SK-N-SH treated with all-trans-retinoic acid at 6 μM for 48 hours (cell line): ENCODE measurements at regions not wholly inside any gene's neighbourhood (a gene's known extent, or its start where the extent isn't known, plus 50 kb on each side); places are given as distances from the start of the nearest gene placed in this dataset.

Experiments used
- ATAC-seq: fragments of 200-7000 bp; cut with Tn5 transposase; 3 replicates; pipeline ENCODE4 v1.9.1; 2020; ENCODE audit warnings: mild to moderate bottlenecking, moderate library complexity
- ARNTL ChIP-seq: fragments of 450-650 bp; formaldehyde crosslinking; IDR thresholded peaks from 2 replicates; pipeline ENCODE4 v1.5.0; 2020; ENCODE audit warnings: low read depth, mild to moderate bottlenecking, moderate library complexity, borderline replicate concordance
- BACH2 ChIP-seq: fragments of 250-450 bp; sonication (Bioruptor Pico); IDR thresholded peaks from 2 replicates; pipeline ENCODE4 v1.9.0; 2021; ENCODE audit warnings: mild to moderate bottlenecking, borderline replicate concordance
- CSDC2 ChIP-seq: fragments of 250-450 bp; sonication (Bioruptor Pico); IDR thresholded peaks from 2 replicates; pipeline ENCODE4 v1.5.0; 2020; ENCODE audit warnings: mild to moderate bottlenecking, moderate library complexity
- ESRRG ChIP-seq: fragments of 250-450 bp; sonication (Bioruptor Pico); IDR thresholded peaks from 2 replicates; pipeline ENCODE4 v1.6.1; 2021; ENCODE audit warnings: mild to moderate bottlenecking
- GLIS3 ChIP-seq: fragments of 250-450 bp; sonication (Bioruptor Pico); IDR thresholded peaks from 2 replicates; pipeline ENCODE4 v1.5.0; 2020; ENCODE audit warnings: mild to moderate bottlenecking, moderate library complexity
- ISL1 ChIP-seq: fragments of 250-450 bp; sonication (Bioruptor Pico); IDR thresholded peaks from 2 replicates; pipeline ENCODE4 v2.1.2; 2022; ENCODE audit warnings: mild to moderate bottlenecking, moderate library complexity
- OSR1 ChIP-seq: fragments of 250-450 bp; sonication (Bioruptor Pico); IDR thresholded peaks from 2 replicates; pipeline ENCODE4 v1.8.0; 2022; ENCODE audit warnings: moderate library complexity, mild to moderate bottlenecking, inconsistent platforms
- PATZ1 ChIP-seq: fragments of 250-450 bp; sonication (Bioruptor Pico); IDR thresholded peaks from 2 replicates; pipeline ENCODE4 v1.8.0; 2020; ENCODE audit warnings: mild to moderate bottlenecking, moderate library complexity, borderline replicate concordance
- PPARA ChIP-seq: fragments of 250-450 bp; sonication (Bioruptor Pico); IDR thresholded peaks from 2 replicates; pipeline ENCODE4 v1.5.0; 2020; ENCODE audit warnings: mild to moderate bottlenecking, borderline replicate concordance
- RARB ChIP-seq: fragments of 250-450 bp; sonication (Bioruptor Pico); IDR thresholded peaks from 2 replicates; pipeline ENCODE4 v1.8.0; 2021; ENCODE audit warnings: mild to moderate bottlenecking, moderate library complexity
- SNAI2 ChIP-seq: fragments of 250-450 bp; sonication (Bioruptor Pico); IDR thresholded peaks from 2 replicates; pipeline ENCODE4 v1.5.0; 2020; ENCODE audit warnings: mild to moderate bottlenecking, moderate library complexity
- TCF4 ChIP-seq: fragments of 250-450 bp; sonication (Bioruptor Pico); IDR thresholded peaks from 2 replicates; pipeline ENCODE4 v1.8.0; 2021; ENCODE audit warnings: mild to moderate bottlenecking, moderate library complexity, borderline replicate concordance
- TOX ChIP-seq: fragments of 250-450 bp; sonication (Bioruptor Pico); IDR thresholded peaks from 2 replicates; pipeline ENCODE4 v1.8.0; 2021; ENCODE audit warnings: mild to moderate bottlenecking, moderate library complexity, borderline replicate concordance
- ZC3H10 ChIP-seq: fragments of 250-450 bp; sonication (Bioruptor Pico); IDR thresholded peaks from 2 replicates; pipeline ENCODE4 v1.5.1; 2021; ENCODE audit warnings: mild to moderate bottlenecking, moderate library complexity
- ZFP3 ChIP-seq: fragments of 250-450 bp; sonication (Bioruptor Pico); IDR thresholded peaks from 2 replicates; pipeline ENCODE4 v1.5.0; 2020; ENCODE audit warnings: mild to moderate bottlenecking, moderate library complexity
- ZNF565 ChIP-seq: fragments of 450-650 bp; formaldehyde crosslinking; conservative IDR thresholded peaks from 2 replicates; pipeline ENCODE4 v1.5.0; 2020; ENCODE audit warnings: low read depth, mild to moderate bottlenecking, moderate library complexity
- ZNF70 ChIP-seq: fragments of 450-650 bp; formaldehyde crosslinking; IDR thresholded peaks from 2 replicates; pipeline ENCODE4 v1.5.0; 2020; ENCODE audit warnings: mild to moderate bottlenecking, moderate library complexity
- ZNF8 ChIP-seq: fragments of 450-650 bp; formaldehyde crosslinking; IDR thresholded peaks from 2 replicates; pipeline ENCODE4 v1.5.0; 2020; ENCODE audit warnings: mild to moderate bottlenecking, moderate library complexity
- TF ChIP-seq, protein P1 (sequence below): fragments of 250-450 bp; sonication (Bioruptor Pico); IDR thresholded peaks from 2 replicates; pipeline ENCODE4 v1.5.1; 2021; ENCODE audit warnings: mild to moderate bottlenecking, moderate library complexity
- TF ChIP-seq, protein P2 (sequence below): fragments of 250-450 bp; sonication (Bioruptor Pico); IDR thresholded peaks from 2 replicates; pipeline ENCODE4 v1.8.0; 2021; ENCODE audit warnings: low read depth, mild to moderate bottlenecking, moderate library complexity, borderline replicate concordance
- TF ChIP-seq, protein P3 (sequence below): fragments of 250-450 bp; sonication (Bioruptor Pico); IDR thresholded peaks from 2 replicates; pipeline ENCODE4 v1.5.1; 2020; ENCODE audit warnings: low read depth, mild to moderate bottlenecking, moderate library complexity
- TF ChIP-seq, protein P4 (sequence below): fragments of 250-450 bp; sonication (Bioruptor Pico); IDR thresholded peaks from 2 replicates; pipeline ENCODE4 v1.5.0; 2020; ENCODE audit warnings: mild to moderate bottlenecking, moderate library complexity

GRCh38 chr14:83548061-83548839 lies 1981.7 kb upstream of the FLRT2 start:
- no peak for TF ChIP-seq ZNF70 (CRISPR knock-in tag)
- no peak for ATAC-seq

DNA sequence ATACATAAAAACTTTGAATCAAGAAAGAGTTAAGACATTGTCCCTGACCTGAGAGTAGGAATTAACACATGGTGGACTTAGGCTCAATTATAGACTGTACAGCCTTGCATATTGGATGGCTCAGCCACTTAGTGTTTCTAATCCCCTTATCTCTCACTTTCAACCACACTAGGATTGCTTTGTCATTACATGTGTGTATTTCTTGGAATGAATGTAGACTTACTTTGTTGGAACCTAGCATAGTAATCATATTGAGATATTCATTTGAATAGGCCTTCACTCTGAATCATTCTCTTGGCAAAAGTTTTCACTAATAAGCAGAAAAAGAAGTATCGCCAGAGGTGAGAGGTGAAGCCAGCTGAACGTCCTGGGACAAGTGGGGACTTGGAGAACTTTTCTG lies 1973.9 kb upstream of the FLRT2 start:
- TF ChIP-seq ZFP3 (CRISPR knock-in tag), result no peak
- TF ChIP-seq, protein P1, sequence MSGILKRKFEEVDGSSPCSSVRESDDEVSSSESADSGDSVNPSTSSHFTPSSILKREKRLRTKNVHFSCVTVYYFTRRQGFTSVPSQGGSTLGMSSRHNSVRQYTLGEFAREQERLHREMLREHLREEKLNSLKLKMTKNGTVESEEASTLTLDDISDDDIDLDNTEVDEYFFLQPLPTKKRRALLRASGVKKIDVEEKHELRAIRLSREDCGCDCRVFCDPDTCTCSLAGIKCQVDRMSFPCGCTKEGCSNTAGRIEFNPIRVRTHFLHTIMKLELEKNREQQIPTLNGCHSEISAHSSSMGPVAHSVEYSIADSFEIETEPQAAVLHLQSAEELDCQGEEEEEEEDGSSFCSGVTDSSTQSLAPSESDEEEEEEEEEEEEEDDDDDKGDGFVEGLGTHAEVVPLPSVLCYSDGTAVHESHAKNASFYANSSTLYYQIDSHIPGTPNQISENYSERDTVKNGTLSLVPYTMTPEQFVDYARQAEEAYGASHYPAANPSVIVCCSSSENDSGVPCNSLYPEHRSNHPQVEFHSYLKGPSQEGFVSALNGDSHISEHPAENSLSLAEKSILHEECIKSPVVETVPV (CRISPR knock-in tag), result no peak
- no peak for TF ChIP-seq ARNTL (CRISPR knock-in tag)
- TF ChIP-seq ZC3H10 (CRISPR knock-in tag), result no peak
- TF ChIP-seq ISL1 (CRISPR knock-in tag), result no peak
- TF ChIP-seq RARB (CRISPR knock-in tag), result no peak
- no peak for TF ChIP-seq CSDC2 (CRISPR knock-in tag)
- no peak for TF ChIP-seq ZNF565
- TF ChIP-seq ZNF8 (CRISPR knock-in tag), result no peak
- TF ChIP-seq TCF4 (CRISPR knock-in tag), result no peak
- no peak for TF ChIP-seq ESRRG (CRISPR knock-in tag)
- TF ChIP-seq, protein P2, sequence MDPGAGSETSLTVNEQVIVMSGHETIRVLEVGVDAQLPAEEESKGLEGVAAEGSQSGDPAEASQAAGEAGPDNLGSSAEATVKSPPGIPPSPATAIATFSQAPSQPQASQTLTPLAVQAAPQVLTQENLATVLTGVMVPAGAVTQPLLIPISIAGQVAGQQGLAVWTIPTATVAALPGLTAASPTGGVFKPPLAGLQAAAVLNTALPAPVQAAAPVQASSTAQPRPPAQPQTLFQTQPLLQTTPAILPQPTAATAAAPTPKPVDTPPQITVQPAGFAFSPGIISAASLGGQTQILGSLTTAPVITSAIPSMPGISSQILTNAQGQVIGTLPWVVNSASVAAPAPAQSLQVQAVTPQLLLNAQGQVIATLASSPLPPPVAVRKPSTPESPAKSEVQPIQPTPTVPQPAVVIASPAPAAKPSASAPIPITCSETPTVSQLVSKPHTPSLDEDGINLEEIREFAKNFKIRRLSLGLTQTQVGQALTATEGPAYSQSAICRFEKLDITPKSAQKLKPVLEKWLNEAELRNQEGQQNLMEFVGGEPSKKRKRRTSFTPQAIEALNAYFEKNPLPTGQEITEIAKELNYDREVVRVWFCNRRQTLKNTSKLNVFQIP (CRISPR knock-in tag), result no peak
- no peak for TF ChIP-seq BACH2
- TF ChIP-seq SNAI2 (CRISPR knock-in tag), result no peak
- TF ChIP-seq, protein P3, sequence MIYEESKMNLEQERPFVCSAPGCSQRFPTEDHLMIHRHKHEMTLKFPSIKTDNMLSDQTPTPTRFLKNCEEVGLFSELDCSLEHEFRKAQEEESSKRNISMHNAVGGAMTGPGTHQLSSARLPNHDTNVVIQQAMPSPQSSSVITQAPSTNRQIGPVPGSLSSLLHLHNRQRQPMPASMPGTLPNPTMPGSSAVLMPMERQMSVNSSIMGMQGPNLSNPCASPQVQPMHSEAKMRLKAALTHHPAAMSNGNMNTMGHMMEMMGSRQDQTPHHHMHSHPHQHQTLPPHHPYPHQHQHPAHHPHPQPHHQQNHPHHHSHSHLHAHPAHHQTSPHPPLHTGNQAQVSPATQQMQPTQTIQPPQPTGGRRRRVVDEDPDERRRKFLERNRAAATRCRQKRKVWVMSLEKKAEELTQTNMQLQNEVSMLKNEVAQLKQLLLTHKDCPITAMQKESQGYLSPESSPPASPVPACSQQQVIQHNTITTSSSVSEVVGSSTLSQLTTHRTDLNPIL (CRISPR knock-in tag), result no peak
- no peak for TF ChIP-seq GLIS3 (CRISPR knock-in tag)
- no peak for TF ChIP-seq TOX (CRISPR knock-in tag)
- TF ChIP-seq PATZ1 (CRISPR knock-in tag), result no peak
- no peak for TF ChIP-seq ZNF70 (CRISPR knock-in tag)
- no peak for TF ChIP-seq OSR1 (CRISPR knock-in tag)
- ATAC-seq, result no peak

- no peak for ATAC-seq
- TF ChIP-seq TOX (CRISPR knock-in tag) (no peak), ISL1 (CRISPR knock-in tag) (peak; percentile 60; the same call in 1 of the 2 replicates)
Observed at GRCh38 chr14:83556746-83557453, 1973.0 kb upstream of the FLRT2 start.

- no peak for ATAC-seq
- TF ChIP-seq ZC3H10 (CRISPR knock-in tag) (no peak), TOX (CRISPR knock-in tag) (no peak), CSDC2 (CRISPR knock-in tag) (no peak), OSR1 (CRISPR knock-in tag) (no peak), PATZ1 (CRISPR knock-in tag) (no peak), ZFP3 (CRISPR knock-in tag) (no peak), PPARA (no peak), ESRRG (CRISPR knock-in tag) (no peak), ZNF70 (CRISPR knock-in tag) (no peak), TCF4 (CRISPR knock-in tag) (no peak), RARB (CRISPR knock-in tag) (no peak), ZNF8 (CRISPR knock-in tag) (no peak)
- TF ChIP-seq, protein P4, sequence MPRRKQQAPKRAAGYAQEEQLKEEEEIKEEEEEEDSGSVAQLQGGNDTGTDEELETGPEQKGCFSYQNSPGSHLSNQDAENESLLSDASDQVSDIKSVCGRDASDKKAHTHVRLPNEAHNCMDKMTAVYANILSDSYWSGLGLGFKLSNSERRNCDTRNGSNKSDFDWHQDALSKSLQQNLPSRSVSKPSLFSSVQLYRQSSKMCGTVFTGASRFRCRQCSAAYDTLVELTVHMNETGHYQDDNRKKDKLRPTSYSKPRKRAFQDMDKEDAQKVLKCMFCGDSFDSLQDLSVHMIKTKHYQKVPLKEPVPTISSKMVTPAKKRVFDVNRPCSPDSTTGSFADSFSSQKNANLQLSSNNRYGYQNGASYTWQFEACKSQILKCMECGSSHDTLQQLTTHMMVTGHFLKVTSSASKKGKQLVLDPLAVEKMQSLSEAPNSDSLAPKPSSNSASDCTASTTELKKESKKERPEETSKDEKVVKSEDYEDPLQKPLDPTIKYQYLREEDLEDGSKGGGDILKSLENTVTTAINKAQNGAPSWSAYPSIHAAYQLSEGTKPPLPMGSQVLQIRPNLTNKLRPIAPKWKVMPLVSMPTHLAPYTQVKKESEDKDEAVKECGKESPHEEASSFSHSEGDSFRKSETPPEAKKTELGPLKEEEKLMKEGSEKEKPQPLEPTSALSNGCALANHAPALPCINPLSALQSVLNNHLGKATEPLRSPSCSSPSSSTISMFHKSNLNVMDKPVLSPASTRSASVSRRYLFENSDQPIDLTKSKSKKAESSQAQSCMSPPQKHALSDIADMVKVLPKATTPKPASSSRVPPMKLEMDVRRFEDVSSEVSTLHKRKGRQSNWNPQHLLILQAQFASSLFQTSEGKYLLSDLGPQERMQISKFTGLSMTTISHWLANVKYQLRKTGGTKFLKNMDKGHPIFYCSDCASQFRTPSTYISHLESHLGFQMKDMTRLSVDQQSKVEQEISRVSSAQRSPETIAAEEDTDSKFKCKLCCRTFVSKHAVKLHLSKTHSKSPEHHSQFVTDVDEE (CRISPR knock-in tag), result no peak
Observed at GRCh38 chr14:83558946-83559345, 1971.0 kb upstream of the FLRT2 start.
